ENCODE measurements at regions not wholly inside any gene's neighbourhood (a gene's known extent, or its start where the extent isn't known, plus 50 kb on each side); places are given as distances from the start of the nearest gene placed in this dataset.
"Not testable (repeated sequence)": the region's sequence is repeated elsewhere in the genome, so short reads cannot be mapped to it uniquely, and the experiment has no call there.

DNA sequence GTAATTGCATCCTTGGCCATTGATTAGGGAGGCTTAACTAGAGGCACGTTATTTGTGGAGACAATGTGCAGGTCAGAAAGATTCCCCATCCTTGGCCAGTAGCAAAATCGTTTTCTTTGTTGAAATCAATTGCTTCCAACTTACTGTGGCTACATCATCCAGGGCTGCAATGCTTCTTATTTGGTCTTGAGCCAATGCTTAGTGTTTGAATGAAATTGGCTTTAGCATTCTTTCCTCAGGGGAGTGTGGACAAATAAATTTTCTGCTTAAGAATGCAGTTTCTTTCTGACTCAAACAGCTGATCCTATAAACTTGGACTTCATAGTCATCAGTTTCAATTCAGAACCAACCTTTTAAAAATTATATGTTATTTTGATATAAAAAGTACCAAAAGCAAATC lies 95.6 kb downstream of the ARHGAP11B start:
- peaks cover 32% of the 10 kb centered on the region for H3K36me3 ChIP-seq (ENCODE audit: insufficient read depth, low read length)
- WGBS, result 95% methylated on average over 2 of the region's 2 CpGs
- not testable (repeated sequence) for H3K27ac ChIP-seq (ENCODE audit: low read depth, low read length); H3K9ac ChIP-seq (ENCODE audit: low read depth, low read length); H3K27me3 ChIP-seq (ENCODE audit: insufficient read depth, low read length); H3K4me1 ChIP-seq (ENCODE audit: insufficient read depth, low read length); H3K4me3 ChIP-seq (ENCODE audit: low read length); H3K9me3 ChIP-seq (ENCODE audit: insufficient read depth, low read depth, low read length)

DNA sequence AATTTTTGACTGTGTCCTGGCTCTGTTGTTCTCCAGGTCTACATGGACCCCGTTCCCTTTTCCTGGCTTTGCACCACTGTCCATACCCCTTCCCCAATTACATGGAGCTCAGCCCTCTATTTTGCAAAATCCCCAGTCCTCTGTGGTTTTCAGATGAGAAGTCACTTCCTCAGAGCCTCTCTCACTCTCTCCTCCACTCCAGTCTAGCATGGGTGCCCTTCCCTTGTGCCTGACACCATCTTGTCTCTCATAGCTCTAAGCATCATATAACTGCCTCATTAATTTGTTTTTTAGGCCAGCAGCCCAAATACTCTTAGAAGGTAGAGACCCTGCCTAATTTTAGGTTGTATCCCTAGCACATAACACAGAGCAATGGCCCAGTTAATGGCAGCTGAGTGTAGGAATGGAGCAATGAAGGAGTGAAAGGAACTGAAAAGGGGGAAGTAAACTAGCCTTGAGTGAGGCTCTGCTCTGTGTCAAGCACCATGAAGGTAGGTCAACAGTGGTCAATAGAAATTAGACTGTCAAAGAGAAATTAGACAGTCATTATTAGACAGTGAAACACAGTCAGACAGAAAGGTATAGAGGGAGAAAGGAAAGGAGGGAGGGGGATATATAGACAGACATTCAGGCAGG lies 97.7 kb downstream of the ARHGAP11B start:
- WGBS, result 95% methylated on average over 1 of the region's 1 CpG
- H3K4me3 ChIP-seq (ENCODE audit: low read length); H3K27me3 ChIP-seq (ENCODE audit: insufficient read depth, low read length); H3K9ac ChIP-seq (ENCODE audit: low read depth, low read length); H3K27ac ChIP-seq (ENCODE audit: low read depth, low read length); H3K4me1 ChIP-seq (ENCODE audit: insufficient read depth, low read length); H3K9me3 ChIP-seq (ENCODE audit: insufficient read depth, low read depth, low read length): not testable (repeated sequence)
- peaks cover 24% of the 10 kb centered on the region for H3K36me3 ChIP-seq (ENCODE audit: insufficient read depth, low read length)

DNA sequence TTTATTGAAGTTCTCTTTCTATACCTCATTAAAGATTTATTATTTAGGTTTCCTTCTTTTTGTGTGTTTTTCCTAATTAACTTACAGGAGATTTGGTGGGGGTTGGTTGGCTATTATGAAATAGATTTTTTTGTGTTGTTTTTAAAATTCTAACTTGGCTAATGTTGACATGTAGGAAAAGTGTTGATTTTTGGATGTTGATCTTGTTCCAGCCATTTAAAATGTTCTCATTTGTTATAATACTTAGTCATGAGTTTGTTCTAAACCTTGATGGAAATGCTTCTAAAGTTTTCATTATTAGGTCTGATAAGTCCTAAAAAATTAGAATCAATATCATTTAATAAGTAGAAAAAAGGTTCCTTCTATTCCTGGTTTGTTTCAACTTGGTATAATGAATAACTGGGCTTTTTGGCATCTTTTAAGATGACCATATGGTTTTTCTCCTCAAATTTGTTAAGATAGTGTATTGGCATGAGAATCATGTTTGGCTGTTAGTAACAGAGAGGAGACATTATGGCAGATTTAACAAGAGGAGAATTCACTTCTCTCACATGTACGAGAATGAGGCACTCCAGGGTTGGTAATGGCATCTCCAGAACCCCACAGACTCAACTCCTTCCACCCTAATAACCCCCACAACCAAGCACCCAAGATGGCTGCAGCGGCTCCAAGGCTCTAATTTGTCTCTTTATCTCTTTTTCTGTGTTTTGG lies 104.1 kb downstream of the ARHGAP11B start:
- not testable (repeated sequence) for H3K27ac ChIP-seq (ENCODE audit: low read depth, low read length); H3K4me3 ChIP-seq (ENCODE audit: low read length); H3K27me3 ChIP-seq (ENCODE audit: insufficient read depth, low read length); H3K4me1 ChIP-seq (ENCODE audit: insufficient read depth, low read length); H3K9ac ChIP-seq (ENCODE audit: low read depth, low read length); H3K9me3 ChIP-seq (ENCODE audit: insufficient read depth, low read depth, low read length)
- WGBS, result 95% methylated on average over 2 of the region's 2 CpGs
- peaks cover 32% of the 10 kb centered on the region for H3K36me3 ChIP-seq (ENCODE audit: insufficient read depth, low read length)

DNA sequence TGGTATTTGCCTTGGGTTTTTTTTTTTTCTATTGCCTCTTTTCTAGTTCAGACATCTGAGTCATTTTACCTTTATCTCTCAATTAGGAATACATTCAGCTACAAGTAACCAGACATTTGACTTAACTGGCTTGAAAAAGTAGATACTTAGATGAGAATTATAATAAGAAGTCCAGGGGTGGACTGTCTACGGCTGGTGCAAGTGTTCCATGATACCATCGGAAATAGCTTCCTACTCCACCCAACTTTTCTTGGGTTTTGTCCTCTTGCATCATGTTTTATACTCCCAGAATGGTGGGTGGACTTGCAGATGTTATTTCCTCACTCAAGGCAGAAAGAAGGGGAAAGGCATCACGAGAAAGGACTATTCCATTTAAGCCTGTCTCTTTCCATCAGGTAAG lies 104.7 kb downstream of the ARHGAP11B start:
- peaks cover 30% of the 10 kb centered on the region for H3K36me3 ChIP-seq (ENCODE audit: insufficient read depth, low read length)
- H3K4me3 ChIP-seq (ENCODE audit: low read length); H3K4me1 ChIP-seq (ENCODE audit: insufficient read depth, low read length); H3K27ac ChIP-seq (ENCODE audit: low read depth, low read length); H3K9me3 ChIP-seq (ENCODE audit: insufficient read depth, low read depth, low read length); H3K9ac ChIP-seq (ENCODE audit: low read depth, low read length); H3K27me3 ChIP-seq (ENCODE audit: insufficient read depth, low read length): not testable (repeated sequence)
- 86% methylated on average over 3 of the region's 3 CpGs for WGBS

DNA sequence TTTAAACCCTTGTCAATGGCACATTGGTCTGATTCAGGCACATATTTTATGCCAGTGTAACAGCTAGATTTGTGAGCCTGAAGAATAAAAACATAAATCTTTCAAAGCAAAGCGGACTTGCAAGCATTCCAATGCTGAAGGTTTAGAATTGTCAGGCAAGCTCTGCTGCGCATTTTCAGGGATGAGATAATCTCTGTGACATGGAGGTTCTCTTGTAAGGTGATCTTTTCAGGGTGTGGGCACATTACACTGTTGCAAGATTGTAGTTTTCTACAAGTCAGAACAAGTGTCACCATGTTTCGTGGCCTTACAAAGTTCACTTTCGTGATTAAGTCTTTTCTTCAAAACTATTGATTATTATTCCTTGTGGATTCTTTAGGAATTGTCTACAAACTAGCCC lies 106.2 kb downstream of the ARHGAP11B start:
- WGBS, result 94% methylated on average over 4 of the region's 4 CpGs
- not testable (repeated sequence) for H3K9ac ChIP-seq (ENCODE audit: low read depth, low read length); H3K4me3 ChIP-seq (ENCODE audit: low read length)

DNA sequence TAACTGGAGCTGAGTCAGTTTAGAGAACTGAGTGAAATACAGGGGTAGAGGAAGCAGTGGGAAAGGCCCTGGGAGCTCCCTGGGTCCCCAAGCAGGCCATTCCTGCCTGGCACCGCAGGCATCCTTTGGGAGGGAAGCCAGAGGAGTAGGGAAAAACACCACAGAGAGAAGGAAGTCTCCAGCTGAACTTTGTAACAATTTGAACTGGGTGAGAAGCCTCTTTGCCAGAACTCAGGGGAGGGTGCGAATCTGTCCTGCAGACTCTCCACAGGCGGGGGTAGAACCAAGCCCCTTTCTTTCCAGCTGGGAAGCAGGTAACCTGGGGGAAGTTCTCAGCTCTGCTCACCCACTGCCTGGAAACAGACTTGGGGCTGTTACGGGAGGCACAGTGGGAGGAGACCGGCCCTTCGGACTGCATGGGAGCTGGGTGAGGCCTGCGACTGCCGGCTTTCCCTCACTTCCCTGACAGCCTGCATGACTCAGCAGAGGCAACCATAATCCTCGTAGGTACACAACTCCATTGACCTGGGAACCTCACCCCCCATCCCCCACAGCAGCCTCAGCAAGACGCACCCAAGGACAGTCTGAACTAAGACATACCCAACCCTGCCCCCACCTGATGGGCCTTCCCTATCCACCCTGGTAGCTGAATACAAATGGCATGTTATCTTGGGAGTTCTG lies 110.1 kb downstream of the ARHGAP11B start:
- not testable (repeated sequence) for H3K4me3 ChIP-seq (ENCODE audit: low read length); H3K9me3 ChIP-seq (ENCODE audit: insufficient read depth, low read depth, low read length); H3K9ac ChIP-seq (ENCODE audit: low read depth, low read length); H3K27me3 ChIP-seq (ENCODE audit: insufficient read depth, low read length); H3K27ac ChIP-seq (ENCODE audit: low read depth, low read length); H3K4me1 ChIP-seq (ENCODE audit: insufficient read depth, low read length)
- H3K36me3 ChIP-seq (ENCODE audit: insufficient read depth, low read length), result peaks cover 26% of the 10 kb centered on the region
- 93% methylated on average over 10 of the region's 10 CpGs for WGBS

More for the DNA sequence above, 106.2 kb downstream of the ARHGAP11B start:
- H3K27ac ChIP-seq (ENCODE audit: low read depth, low read length); H3K27me3 ChIP-seq (ENCODE audit: insufficient read depth, low read length); H3K4me1 ChIP-seq (ENCODE audit: insufficient read depth, low read length); H3K9me3 ChIP-seq (ENCODE audit: insufficient read depth, low read depth, low read length): not testable (repeated sequence)
- H3K36me3 ChIP-seq (ENCODE audit: insufficient read depth, low read length), result peaks cover 33% of the 10 kb centered on the region

DNA sequence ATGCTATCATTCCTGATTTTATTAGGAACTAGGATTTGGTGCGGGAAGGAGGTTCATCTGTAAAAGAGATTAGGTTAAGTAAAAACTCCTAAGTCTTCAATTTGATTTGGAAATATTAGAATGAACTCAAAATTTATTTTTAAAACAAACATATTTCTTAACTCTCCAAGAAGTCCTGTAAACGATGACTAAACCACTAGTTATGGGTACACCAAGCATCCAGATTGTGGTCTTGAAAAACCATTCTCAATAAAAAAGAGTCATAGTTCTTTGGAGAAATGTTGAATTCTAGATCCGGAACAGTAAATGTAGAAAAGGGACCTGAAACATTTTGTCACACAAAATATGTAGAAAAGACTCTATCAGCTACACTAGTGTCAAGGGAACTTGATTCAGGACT lies 116.9 kb downstream of the ARHGAP11B start:
- 94% methylated on average over 2 of the region's 3 CpGs for WGBS
- H3K9ac ChIP-seq (ENCODE audit: low read depth, low read length); H3K27ac ChIP-seq (ENCODE audit: low read depth, low read length); H3K9me3 ChIP-seq (ENCODE audit: insufficient read depth, low read depth, low read length); H3K4me3 ChIP-seq (ENCODE audit: low read length); H3K27me3 ChIP-seq (ENCODE audit: insufficient read depth, low read length); H3K4me1 ChIP-seq (ENCODE audit: insufficient read depth, low read length): not testable (repeated sequence)
- H3K36me3 ChIP-seq (ENCODE audit: insufficient read depth, low read length), result peaks cover 13% of the 10 kb centered on the region; the same call in 1 of the 2 replicates

DNA sequence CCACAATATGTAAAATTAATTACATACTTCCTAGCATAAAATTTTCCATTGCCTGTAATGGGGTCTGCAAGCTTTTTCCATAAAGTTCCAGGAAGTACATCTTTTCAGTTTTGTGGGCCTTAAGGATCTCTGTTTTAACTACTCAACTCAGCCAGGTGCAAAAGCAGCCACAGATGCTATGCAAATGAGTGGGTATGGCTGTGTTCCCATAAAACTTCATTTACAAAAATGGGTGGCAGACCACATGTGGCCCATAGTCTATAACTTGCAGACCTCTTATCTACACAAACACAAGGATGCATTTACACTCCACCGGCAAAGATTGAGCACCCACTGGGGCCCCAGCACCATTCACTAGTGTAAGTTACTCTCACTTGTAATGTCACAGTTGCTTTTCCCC lies 123.1 kb downstream of the ARHGAP11B start:
- not testable (repeated sequence) for H3K4me1 ChIP-seq (ENCODE audit: insufficient read depth, low read length); H3K27ac ChIP-seq (ENCODE audit: low read depth, low read length); H3K4me3 ChIP-seq (ENCODE audit: low read length); H3K9me3 ChIP-seq (ENCODE audit: insufficient read depth, low read depth, low read length); H3K9ac ChIP-seq (ENCODE audit: low read depth, low read length); H3K27me3 ChIP-seq (ENCODE audit: insufficient read depth, low read length)
- WGBS, result no CpG with 5 or more reads among the region's 1 CpG
- H3K36me3 ChIP-seq (ENCODE audit: insufficient read depth, low read length), result peaks cover 19% of the 10 kb centered on the region

DNA sequence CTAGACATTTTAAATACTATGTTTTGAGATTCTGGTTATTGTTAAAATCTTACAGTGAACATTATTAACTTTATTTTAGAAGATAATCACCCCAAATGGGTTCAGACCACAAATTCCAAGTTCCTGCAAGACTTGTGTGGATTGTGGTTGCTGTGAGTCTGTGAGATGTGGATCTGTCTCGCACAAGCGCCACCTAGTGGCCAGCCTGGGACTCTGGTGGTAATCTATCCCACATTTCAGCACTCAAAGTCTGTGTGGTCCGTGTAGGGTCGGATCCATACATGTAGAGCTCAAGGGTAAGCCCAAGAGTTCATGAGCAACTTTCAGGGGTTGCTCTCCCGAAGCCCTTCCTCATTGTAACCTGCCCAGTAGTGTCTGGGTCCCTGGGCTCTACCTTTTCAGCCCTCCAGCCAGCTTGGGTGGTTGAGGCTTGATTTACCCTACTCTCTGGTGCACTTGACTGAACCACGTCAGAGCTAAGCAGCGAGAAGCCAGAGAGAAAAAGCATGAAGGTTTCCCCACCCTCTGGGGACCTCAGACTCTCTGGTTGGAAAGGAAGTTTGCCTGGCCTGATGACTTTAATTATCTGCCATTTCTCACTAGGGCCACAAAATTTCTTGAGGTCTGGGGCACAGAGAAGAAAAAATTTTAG lies 129.2 kb downstream of the ARHGAP11B start:
- H3K4me3 ChIP-seq (ENCODE audit: low read length); H3K9me3 ChIP-seq (ENCODE audit: insufficient read depth, low read depth, low read length); H3K4me1 ChIP-seq (ENCODE audit: insufficient read depth, low read length); H3K27ac ChIP-seq (ENCODE audit: low read depth, low read length); H3K27me3 ChIP-seq (ENCODE audit: insufficient read depth, low read length); H3K9ac ChIP-seq (ENCODE audit: low read depth, low read length): not testable (repeated sequence)
- WGBS, result 7% methylated on average over 2 of the region's 7 CpGs
- peaks cover 15% of the 10 kb centered on the region for H3K36me3 ChIP-seq (ENCODE audit: insufficient read depth, low read length)

DNA sequence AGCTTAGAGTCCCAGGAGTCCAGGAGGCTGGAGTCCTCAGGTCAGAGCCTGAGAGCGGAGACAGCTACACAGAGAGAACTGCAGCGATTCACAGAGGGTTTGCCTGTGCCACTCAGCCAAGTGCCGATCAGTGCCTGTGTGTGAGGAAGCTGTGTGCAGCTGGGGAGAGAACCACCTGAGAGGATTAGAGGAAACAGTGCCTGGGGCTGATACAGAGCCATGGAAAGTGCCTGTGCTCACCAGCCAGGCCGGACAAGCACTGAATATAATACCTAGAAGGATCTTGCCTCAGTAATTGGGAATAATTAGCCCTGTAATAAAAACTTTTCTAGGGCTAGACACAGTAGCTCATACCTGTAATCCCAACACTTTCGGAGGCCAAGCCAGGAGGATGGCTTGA lies 134.7 kb downstream of the ARHGAP11B start:
- not testable (repeated sequence) for H3K9me3 ChIP-seq (ENCODE audit: insufficient read depth, low read depth, low read length); H3K4me3 ChIP-seq (ENCODE audit: low read length); H3K27ac ChIP-seq (ENCODE audit: low read depth, low read length); H3K9ac ChIP-seq (ENCODE audit: low read depth, low read length); H3K27me3 ChIP-seq (ENCODE audit: insufficient read depth, low read length); H3K4me1 ChIP-seq (ENCODE audit: insufficient read depth, low read length)
- WGBS, result 99% methylated on average over 5 of the region's 5 CpGs
- peaks cover 12% of the 10 kb centered on the region; the same call in 1 of the 2 replicates for H3K36me3 ChIP-seq (ENCODE audit: insufficient read depth, low read length)

DNA sequence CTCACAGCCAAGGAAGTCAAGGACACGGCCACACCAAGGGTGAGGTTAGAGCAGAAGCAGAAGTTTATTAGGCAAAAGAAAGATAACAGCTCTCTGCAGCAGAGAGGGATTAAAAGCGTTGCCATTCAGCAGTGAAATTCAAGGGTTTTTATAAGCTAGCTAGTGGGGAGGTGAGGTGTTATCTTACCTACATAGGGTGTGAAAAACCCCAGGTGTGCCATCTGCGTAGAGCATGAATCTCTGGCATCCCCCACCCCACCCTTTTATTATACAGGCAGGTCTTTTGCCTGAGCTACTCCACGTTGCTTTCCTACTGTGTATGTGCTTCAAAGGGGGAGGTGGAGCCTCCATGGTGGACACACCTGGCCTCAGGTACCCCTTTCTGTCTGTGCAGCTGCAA lies 135.4 kb downstream of the ARHGAP11B start:
- H3K27me3 ChIP-seq (ENCODE audit: insufficient read depth, low read length); H3K4me3 ChIP-seq (ENCODE audit: low read length); H3K36me3 ChIP-seq (ENCODE audit: insufficient read depth, low read length); H3K9me3 ChIP-seq (ENCODE audit: insufficient read depth, low read depth, low read length); H3K9ac ChIP-seq (ENCODE audit: low read depth, low read length); H3K4me1 ChIP-seq (ENCODE audit: insufficient read depth, low read length); H3K27ac ChIP-seq (ENCODE audit: low read depth, low read length): not testable (repeated sequence)
- 86% methylated on average over 2 of the region's 4 CpGs for WGBS

All from HUES64 (cell line).